Endothelial cell (in vitro differentiated cells): ENCODE measurements at regions not wholly inside any gene's neighbourhood (a gene's known extent, or its start where the extent isn't known, plus 50 kb on each side); places are given as distances from the start of the nearest gene placed in this dataset.

ENCODE experiments used
- DNase-seq: peaks from one replicate; pipeline ENCODE4 v3.0.0; 2021; ENCODE audit warnings: low spot score
- H3K27ac Mint-ChIP-seq: one replicate; pipeline ENCODE4 v1.8.0; 2021; ENCODE audit warnings: mixed read lengths, inconsistent platforms; ENCODE audit not compliant: unreplicated experiment
- H3K27me3 Mint-ChIP-seq: one replicate; pipeline ENCODE4 v1.8.0; 2021; ENCODE audit warnings: mild to moderate bottlenecking, moderate library complexity, mixed read lengths, inconsistent platforms; ENCODE audit not compliant: unreplicated experiment
- H3K36me3 Mint-ChIP-seq: one replicate; pipeline ENCODE4 v1.8.0; 2021; ENCODE audit warnings: mild to moderate bottlenecking, low read depth, mixed read lengths, inconsistent platforms; ENCODE audit not compliant: unreplicated experiment
- H3K4me1 Mint-ChIP-seq: one replicate; pipeline ENCODE4 v1.8.0; 2021; ENCODE audit warnings: mild to moderate bottlenecking, mixed read lengths, inconsistent platforms; ENCODE audit not compliant: unreplicated experiment
- H3K4me3 Mint-ChIP-seq: one replicate; pipeline ENCODE4 v1.8.0; 2021; ENCODE audit warnings: mild to moderate bottlenecking, mixed read lengths, inconsistent platforms; ENCODE audit not compliant: unreplicated experiment
- H3K9me3 Mint-ChIP-seq: one replicate; pipeline ENCODE4 v1.8.0; 2021; ENCODE audit warnings: mixed read lengths, inconsistent platforms; ENCODE audit not compliant: unreplicated experiment
- TF ChIP-seq, protein P1 (sequence below): fragments of 200-600 bp; sonication (generic); IDR thresholded peaks from one replicate; pipeline ENCODE4 v1.5.0; 2021; ENCODE audit warnings: antibody characterized with exemption; ENCODE audit not compliant: unreplicated experiment

GRCh38 chr6:137415127-137415833 lies 78.9 kb downstream of the OLIG3 start:
- Mint-ChIP-seq H3K9me3 (no peaks in the 10 kb centered on the region), H3K36me3 (no peaks in the 10 kb centered on the region), H3K4me1 (peaks cover 38% of the 10 kb centered on the region), H3K27ac (peak overlapping the region; percentile 65), H3K27me3 (no peaks in the 10 kb centered on the region), H3K4me3 (peak overlapping the region; percentile 70)
- TF ChIP-seq, protein P1, sequence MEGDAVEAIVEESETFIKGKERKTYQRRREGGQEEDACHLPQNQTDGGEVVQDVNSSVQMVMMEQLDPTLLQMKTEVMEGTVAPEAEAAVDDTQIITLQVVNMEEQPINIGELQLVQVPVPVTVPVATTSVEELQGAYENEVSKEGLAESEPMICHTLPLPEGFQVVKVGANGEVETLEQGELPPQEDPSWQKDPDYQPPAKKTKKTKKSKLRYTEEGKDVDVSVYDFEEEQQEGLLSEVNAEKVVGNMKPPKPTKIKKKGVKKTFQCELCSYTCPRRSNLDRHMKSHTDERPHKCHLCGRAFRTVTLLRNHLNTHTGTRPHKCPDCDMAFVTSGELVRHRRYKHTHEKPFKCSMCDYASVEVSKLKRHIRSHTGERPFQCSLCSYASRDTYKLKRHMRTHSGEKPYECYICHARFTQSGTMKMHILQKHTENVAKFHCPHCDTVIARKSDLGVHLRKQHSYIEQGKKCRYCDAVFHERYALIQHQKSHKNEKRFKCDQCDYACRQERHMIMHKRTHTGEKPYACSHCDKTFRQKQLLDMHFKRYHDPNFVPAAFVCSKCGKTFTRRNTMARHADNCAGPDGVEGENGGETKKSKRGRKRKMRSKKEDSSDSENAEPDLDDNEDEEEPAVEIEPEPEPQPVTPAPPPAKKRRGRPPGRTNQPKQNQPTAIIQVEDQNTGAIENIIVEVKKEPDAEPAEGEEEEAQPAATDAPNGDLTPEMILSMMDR, result peak; percentile 45
- DNase-seq, result peak; percentile 69

DNA sequence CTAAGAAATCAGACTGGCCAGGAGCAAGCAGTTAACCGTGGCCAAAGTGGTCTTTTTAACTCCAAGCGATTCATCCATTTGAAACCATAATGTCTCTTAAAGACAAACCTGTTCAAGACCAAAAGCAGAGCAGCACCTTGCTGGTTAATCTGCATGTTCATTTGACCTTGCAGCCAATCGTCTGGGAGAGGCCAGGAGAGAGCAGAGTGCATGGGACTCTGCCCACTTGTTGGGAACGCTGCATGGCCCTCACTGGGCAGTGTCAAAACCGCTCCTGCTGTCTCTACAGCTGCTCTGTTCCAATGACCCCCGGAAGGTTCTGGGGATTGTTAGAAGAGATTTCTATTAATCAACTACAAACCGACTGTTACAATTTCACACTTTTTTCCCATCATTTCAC lies 79.6 kb downstream of the OLIG3 start:
- Mint-ChIP-seq H3K36me3 (no peaks in the 10 kb centered on the region), H3K9me3 (no peaks in the 10 kb centered on the region), H3K4me1 (peaks cover 37% of the 10 kb centered on the region), H3K27me3 (no peaks in the 10 kb centered on the region), H3K4me3 (peak overlapping the region; percentile 21), H3K27ac (no peak overlapping the region)
- no peak for DNase-seq
- TF ChIP-seq, protein P1, result no peak

- peaks cover 26% of the 10 kb centered on the region for H3K4me1 Mint-ChIP-seq
- H3K9me3 Mint-ChIP-seq, result no peaks in the 10 kb centered on the region
- no peaks in the 10 kb centered on the region for H3K36me3 Mint-ChIP-seq
- H3K27ac Mint-ChIP-seq, result no peak overlapping the region
- no peaks in the 10 kb centered on the region for H3K27me3 Mint-ChIP-seq
- H3K4me3 Mint-ChIP-seq, result no peak overlapping the region
- TF ChIP-seq, protein P1, result no peak
- no peak for DNase-seq
Measured at GRCh38 chr6:137413482-137413881, 80.7 kb downstream of the OLIG3 start.

GRCh38 chr6:137412562-137412961 lies 81.6 kb downstream of the OLIG3 start:
- peaks cover 19% of the 10 kb centered on the region for H3K4me1 Mint-ChIP-seq
- H3K27ac Mint-ChIP-seq, result no peak overlapping the region
- no peaks in the 10 kb centered on the region for H3K9me3 Mint-ChIP-seq
- no peak overlapping the region for H3K4me3 Mint-ChIP-seq
- no peak for DNase-seq
- H3K27me3 Mint-ChIP-seq, result no peaks in the 10 kb centered on the region
- TF ChIP-seq, protein P1, result no peak
- no peaks in the 10 kb centered on the region for H3K36me3 Mint-ChIP-seq

GRCh38 chr6:137409266-137409777 lies 84.9 kb downstream of the OLIG3 start:
- Mint-ChIP-seq H3K27ac (no peak overlapping the region), H3K4me3 (no peak overlapping the region), H3K36me3 (no peaks in the 10 kb centered on the region), H3K4me1 (peaks cover 4% of the 10 kb centered on the region), H3K9me3 (no peaks in the 10 kb centered on the region), H3K27me3 (no peaks in the 10 kb centered on the region)
- no peak for DNase-seq
- TF ChIP-seq, protein P1, result no peak
